Erythroblast (primary cell): ENCODE measurements at regions not wholly inside any gene's neighbourhood (a gene's known extent, or its start where the extent isn't known, plus 50 kb on each side); places are given as distances from the start of the nearest gene placed in this dataset.

Experiments used
- GATA1 ChIP-seq: IDR thresholded peaks from 2 replicates; pipeline ENCODE4 v1.6.1; 2011; ENCODE audit warnings: low read depth, mild to moderate bottlenecking, control low read depth, low read length, moderate library complexity
- POLR2A ChIP-seq: IDR thresholded peaks from 2 replicates; pipeline ENCODE4 v1.6.1; 2011; ENCODE audit warnings: mild to moderate bottlenecking, low read length

GRCh38 chr2:45211636-45212035 is 202.4 kb upstream of the SIX2 start:
- TF ChIP-seq POLR2A (no peak), GATA1 (no peak)
